ENCODE measurements at regions not wholly inside any gene's neighbourhood (a gene's known extent, or its start where the extent isn't known, plus 50 kb on each side); places are given as distances from the start of the nearest gene placed in this dataset.
"Not testable (repeated sequence)": the region's sequence is repeated elsewhere in the genome, so short reads cannot be mapped to it uniquely, and the experiment has no call there.

DNA sequence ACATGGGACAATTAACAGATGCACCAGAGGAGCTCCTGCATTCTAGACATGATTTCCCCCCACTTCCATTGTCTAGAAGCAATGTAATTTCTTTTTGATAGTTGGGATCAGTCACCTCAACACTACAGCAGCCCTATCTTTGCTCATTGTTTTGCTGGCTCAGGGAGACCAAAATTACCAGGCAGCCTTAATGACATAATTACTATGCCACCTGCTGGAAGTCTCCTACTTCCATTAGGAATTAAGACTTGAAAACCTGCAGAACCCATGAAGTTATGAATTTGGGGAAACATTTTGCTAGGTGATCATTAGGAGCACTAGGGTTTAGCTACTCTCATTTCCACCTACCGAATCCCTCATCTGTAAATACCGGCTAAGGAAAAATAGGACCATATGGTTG lies 312.0 kb upstream of the CA10 start:
- ChIA-PET CTCF (no interaction called here), POLR2A (no interaction called here)
- H3K4me1 Mint-ChIP-seq = no peaks in the 10 kb centered on the region
- H3K9me3 Mint-ChIP-seq = peaks cover 0 to 20% (median 8%) of the 10 kb centered on the region in 5 donors
- H3K27ac ChIP-seq (ENCODE audit: low read depth, low read length) = no peak overlapping the region
- H3K27me3 Mint-ChIP-seq = no peaks in the 10 kb centered on the region
- H3K4me1 ChIP-seq (ENCODE audit: insufficient read depth, low read length) = no peaks in the 10 kb centered on the region
- H3K9me3 ChIP-seq (ENCODE audit: low read length) = no peaks in the 10 kb centered on the region
- H3K4me3 ChIP-seq (ENCODE audit: low read length) = no peak overlapping the region
- H3K27me3 ChIP-seq (ENCODE audit: insufficient read depth, low read length, poor library complexity, severe bottlenecking) = no peaks in the 10 kb centered on the region
- H3K36me3 Mint-ChIP-seq = no peaks in the 10 kb centered on the region
- H3K36me3 ChIP-seq (ENCODE audit: insufficient read depth, low read length) = no peaks in the 10 kb centered on the region
- no peak overlapping the region for H3K4me3 Mint-ChIP-seq
- no peak overlapping the region for H3K27ac Mint-ChIP-seq
- DNase-seq = no peak

GRCh38 chr17:52465407-52465806 lies 306.9 kb upstream of the CA10 start:
- CTCF ChIA-PET = no interaction called here
- Mint-ChIP-seq H3K4me1 (no peaks in the 10 kb centered on the region), H3K27me3 (peaks cover 0 to 2% of the 10 kb centered on the region in 2 donors)

GRCh38 chr17:52451294-52451861 lies 292.9 kb upstream of the CA10 start:
- H3K4me1 ChIP-seq (ENCODE audit: insufficient read depth, low read length) = no peaks in the 10 kb centered on the region
- peaks cover 0 to 19% (median 10%) of the 10 kb centered on the region in 5 donors for H3K9me3 Mint-ChIP-seq
- H3K36me3 ChIP-seq (ENCODE audit: insufficient read depth, low read length) = no peaks in the 10 kb centered on the region
- H3K4me3 Mint-ChIP-seq = no peak overlapping the region
- H3K27me3 ChIP-seq (ENCODE audit: insufficient read depth, low read length, poor library complexity, severe bottlenecking) = no peaks in the 10 kb centered on the region
- no peak overlapping the region for H3K4me3 ChIP-seq (ENCODE audit: low read length)
- H3K27ac Mint-ChIP-seq = no peak overlapping the region
- ChIA-PET CTCF (no interaction called here), POLR2A (no interaction called here)
- H3K27me3 Mint-ChIP-seq = peaks cover 0 to 2% of the 10 kb centered on the region in 2 donors
- no peaks in the 10 kb centered on the region for H3K9me3 ChIP-seq (ENCODE audit: low read length)
- no peaks in the 10 kb centered on the region for H3K36me3 Mint-ChIP-seq
- no peaks in the 10 kb centered on the region for H3K4me1 Mint-ChIP-seq
- H3K27ac ChIP-seq (ENCODE audit: low read depth, low read length) = no peak overlapping the region
- DNase-seq = no peak

More at GRCh38 chr17:52465407-52465806, 306.9 kb upstream of the CA10 start:
- Histone ChIP-seq H3K36me3 (ENCODE audit: insufficient read depth, low read length) (no peaks in the 10 kb centered on the region), H3K4me3 (ENCODE audit: low read length) (no peak overlapping the region), H3K9me3 (ENCODE audit: low read length) (no peaks in the 10 kb centered on the region), H3K4me1 (ENCODE audit: insufficient read depth, low read length) (no peaks in the 10 kb centered on the region), H3K27me3 (ENCODE audit: insufficient read depth, low read length, poor library complexity, severe bottlenecking) (no peaks in the 10 kb centered on the region), H3K27ac (ENCODE audit: low read depth, low read length) (no peak overlapping the region)
- POLR2A ChIA-PET = no interaction called here
- Mint-ChIP-seq H3K4me3 (no peak overlapping the region), H3K9me3 (peaks cover 2 to 20% (median 11%) of the 10 kb centered on the region in 5 donors), H3K27ac (no peak overlapping the region), H3K36me3 (no peaks in the 10 kb centered on the region)
- DNase-seq = no peak

DNA sequence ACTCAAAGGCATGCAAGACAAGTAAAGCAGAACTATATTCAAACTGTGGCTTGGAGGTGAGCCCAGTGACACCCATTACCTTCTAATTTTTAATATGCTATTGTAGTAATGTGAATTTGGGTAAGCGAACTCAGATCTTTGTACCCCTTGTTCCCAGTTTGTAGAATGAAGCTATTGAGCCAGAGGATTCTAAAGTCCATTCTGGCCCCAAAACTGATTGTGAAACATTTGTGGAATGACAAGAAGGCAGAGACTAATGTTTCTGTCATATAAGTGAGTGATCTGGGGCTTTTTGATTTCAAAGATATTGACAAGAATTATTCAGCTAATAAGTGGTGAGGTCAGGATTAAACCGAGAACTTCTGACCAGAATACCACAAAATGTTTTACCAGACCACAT lies 283.8 kb upstream of the CA10 start:
- ChIA-PET CTCF (no interaction called here), POLR2A (no interaction called here)
- Mint-ChIP-seq H3K4me1 (no peaks in the 10 kb centered on the region), H3K36me3 (no peaks in the 10 kb centered on the region), H3K4me3 (no peak overlapping the region), H3K9me3 (peaks cover 0 to 16% (median 6%) of the 10 kb centered on the region in 5 donors), H3K27ac (no peak overlapping the region), H3K27me3 (peaks cover 0 to 2% of the 10 kb centered on the region in 2 donors)
- H3K36me3 ChIP-seq (ENCODE audit: insufficient read depth, low read length) = no peaks in the 10 kb centered on the region
- H3K9me3 ChIP-seq (ENCODE audit: low read length) = no peaks in the 10 kb centered on the region
- H3K27ac ChIP-seq (ENCODE audit: low read depth, low read length) = no peak overlapping the region
- DNase-seq = no peak
- H3K4me3 ChIP-seq (ENCODE audit: low read length) = no peak overlapping the region
- no peaks in the 10 kb centered on the region for H3K27me3 ChIP-seq (ENCODE audit: insufficient read depth, low read length, poor library complexity, severe bottlenecking)
- no peaks in the 10 kb centered on the region for H3K4me1 ChIP-seq (ENCODE audit: insufficient read depth, low read length)

- H3K4me3 ChIP-seq (ENCODE audit: low read length) = no peak overlapping the region
- Mint-ChIP-seq H3K9me3 (peaks cover 7 to 22% (median 13%) of the 10 kb centered on the region in 5 donors), H3K4me1 (no peaks in the 10 kb centered on the region), H3K4me3 (no peak overlapping the region), H3K36me3 (no peaks in the 10 kb centered on the region), H3K27me3 (no peaks in the 10 kb centered on the region), H3K27ac (no peak overlapping the region)
- H3K36me3 ChIP-seq (ENCODE audit: insufficient read depth, low read length) = no peaks in the 10 kb centered on the region
- POLR2A ChIA-PET = no interaction called here
- CTCF ChIA-PET = no interaction called here
- no peaks in the 10 kb centered on the region for H3K4me1 ChIP-seq (ENCODE audit: insufficient read depth, low read length)
- DNase-seq = no peak
- H3K9me3 ChIP-seq (ENCODE audit: low read length) = no peaks in the 10 kb centered on the region
- no peak overlapping the region for H3K27ac ChIP-seq (ENCODE audit: low read depth, low read length)
- no peaks in the 10 kb centered on the region for H3K27me3 ChIP-seq (ENCODE audit: insufficient read depth, low read length, poor library complexity, severe bottlenecking)
Observed at GRCh38 chr17:52420555-52421078, 262.1 kb upstream of the CA10 start.

- H3K27ac Mint-ChIP-seq = no peak overlapping the region
- H3K4me1 ChIP-seq (ENCODE audit: insufficient read depth, low read length) = no peaks in the 10 kb centered on the region
- H3K9me3 ChIP-seq (ENCODE audit: low read length) = no peaks in the 10 kb centered on the region
- ChIA-PET CTCF (no interaction called here), POLR2A (no interaction called here)
- no peaks in the 10 kb centered on the region for H3K4me1 Mint-ChIP-seq
- no peaks in the 10 kb centered on the region for H3K27me3 Mint-ChIP-seq
- no peak overlapping the region for H3K4me3 ChIP-seq (ENCODE audit: low read length)
- H3K36me3 ChIP-seq (ENCODE audit: insufficient read depth, low read length) = no peaks in the 10 kb centered on the region
- H3K27ac ChIP-seq (ENCODE audit: low read depth, low read length) = no peak overlapping the region
- H3K27me3 ChIP-seq (ENCODE audit: insufficient read depth, low read length, poor library complexity, severe bottlenecking) = no peaks in the 10 kb centered on the region
- no peak overlapping the region for H3K4me3 Mint-ChIP-seq
- H3K9me3 Mint-ChIP-seq = peaks cover 3 to 12% (median 11%) of the 10 kb centered on the region in 5 donors
- DNase-seq = no peak
- no peaks in the 10 kb centered on the region for H3K36me3 Mint-ChIP-seq
Observed at GRCh38 chr17:52419229-52419641, 260.7 kb upstream of the CA10 start.

DNA sequence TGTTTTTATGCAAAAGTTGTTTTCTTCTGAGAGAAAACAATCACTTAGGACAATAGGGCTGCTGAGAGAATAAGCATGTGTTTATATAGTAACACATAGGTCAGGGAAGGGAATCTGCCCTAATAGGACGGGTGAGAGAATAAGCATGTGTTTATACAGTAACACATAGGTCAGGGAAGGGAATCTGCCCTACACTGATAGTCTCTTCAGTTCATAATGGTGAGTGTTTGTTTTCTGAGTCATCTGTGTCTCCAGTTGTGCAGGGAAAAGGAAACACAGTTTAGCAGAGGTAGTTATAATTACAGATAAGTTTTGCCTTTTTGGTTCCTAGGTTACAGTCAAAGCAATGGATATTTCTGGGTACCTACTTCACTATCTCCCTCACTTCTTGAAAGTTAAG lies 252.3 kb upstream of the CA10 start:
- POLR2A ChIA-PET = no interaction called here
- no peaks in the 10 kb centered on the region for H3K36me3 Mint-ChIP-seq

GRCh38 chr17:52409222-52409621 lies 250.7 kb upstream of the CA10 start:
- H3K36me3 Mint-ChIP-seq; DNase-seq; H3K9me3 ChIP-seq (ENCODE audit: low read length); H3K36me3 ChIP-seq (ENCODE audit: insufficient read depth, low read length); H3K27ac ChIP-seq (ENCODE audit: low read depth, low read length); H3K27me3 Mint-ChIP-seq; H3K4me1 Mint-ChIP-seq; H3K4me3 Mint-ChIP-seq; H3K27ac Mint-ChIP-seq; H3K4me1 ChIP-seq (ENCODE audit: insufficient read depth, low read length); H3K27me3 ChIP-seq (ENCODE audit: insufficient read depth, low read length, poor library complexity, severe bottlenecking); H3K4me3 ChIP-seq (ENCODE audit: low read length); POLR2A ChIA-PET; CTCF ChIA-PET: not testable (repeated sequence)
- H3K9me3 Mint-ChIP-seq = peaks cover 2 to 12% (median 8%) of the 10 kb centered on the region in 5 donors

More for the DNA sequence above, 252.3 kb upstream of the CA10 start:
- Mint-ChIP-seq H3K9me3 (peaks cover 2 to 12% (median 8%) of the 10 kb centered on the region in 5 donors), H3K27me3 (peaks cover 0 to 1% of the 10 kb centered on the region in 2 donors), H3K4me1 (no peaks in the 10 kb centered on the region), H3K27ac (no peak overlapping the region), H3K4me3 (no peak overlapping the region)
- Histone ChIP-seq H3K27me3 (ENCODE audit: insufficient read depth, low read length, poor library complexity, severe bottlenecking) (no peaks in the 10 kb centered on the region), H3K4me3 (ENCODE audit: low read length) (no peak overlapping the region), H3K4me1 (ENCODE audit: insufficient read depth, low read length) (no peaks in the 10 kb centered on the region), H3K36me3 (ENCODE audit: insufficient read depth, low read length) (no peaks in the 10 kb centered on the region), H3K27ac (ENCODE audit: low read depth, low read length) (no peak overlapping the region), H3K9me3 (ENCODE audit: low read length) (no peaks in the 10 kb centered on the region)
- CTCF ChIA-PET = no interaction called here
- no peak for DNase-seq
